Right renal cortex interstitium (tissue), 3 donors: ENCODE measurements at regions not wholly inside any gene's neighbourhood (a gene's known extent, or its start where the extent isn't known, plus 50 kb on each side); places are given as distances from the start of the nearest gene placed in this dataset.

ENCODE experiments used
- DNase-seq, 3 donors: peaks; one replicate each; pipeline ENCODE4 v3.0.0-alpha.2; 2013; ENCODE audit warnings: low read depth in 3 of 3, low spot score in 2 of 3

DNA sequence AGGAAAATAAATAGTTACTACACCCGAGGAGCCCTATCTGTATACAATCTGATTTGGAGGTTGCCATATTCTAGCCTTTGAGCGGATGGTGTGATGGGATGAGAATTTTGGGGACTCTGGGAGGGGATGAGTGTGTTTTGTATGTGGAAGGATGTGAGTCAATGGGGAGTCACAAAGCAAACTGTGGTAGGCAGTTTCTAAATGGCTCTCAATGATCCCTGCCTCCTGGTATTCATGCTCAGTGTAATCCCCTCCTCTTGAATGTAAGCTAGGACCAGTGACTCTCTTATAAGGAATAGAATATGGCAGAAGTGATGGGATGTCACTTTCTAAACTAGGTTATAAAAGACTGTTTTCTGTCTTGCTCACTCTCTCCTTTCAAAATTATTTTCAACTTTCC, 205.7 kb upstream of the RIOK2 start:
- no peak for DNase-seq

DNA sequence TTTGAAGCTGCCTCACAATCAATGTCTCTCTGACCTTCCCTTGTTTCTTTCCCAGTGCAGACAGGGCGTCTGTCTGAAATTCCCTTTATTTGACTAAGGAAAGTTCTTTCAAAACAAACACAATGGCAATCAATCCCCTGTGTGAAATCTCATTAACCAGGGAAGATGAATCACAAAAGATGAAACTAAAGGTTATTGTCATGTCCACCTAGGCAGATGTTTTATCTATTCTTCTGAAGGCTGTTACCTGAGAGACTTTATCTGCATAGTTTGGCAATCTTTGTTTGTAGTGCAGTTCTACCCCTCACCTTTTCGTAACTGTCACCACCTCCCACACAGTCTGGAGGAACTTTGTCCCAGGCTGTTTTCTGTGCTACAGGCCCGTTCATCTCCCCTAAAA, 217.5 kb upstream of the RIOK2 start:
- DNase-seq = no peak

DNA sequence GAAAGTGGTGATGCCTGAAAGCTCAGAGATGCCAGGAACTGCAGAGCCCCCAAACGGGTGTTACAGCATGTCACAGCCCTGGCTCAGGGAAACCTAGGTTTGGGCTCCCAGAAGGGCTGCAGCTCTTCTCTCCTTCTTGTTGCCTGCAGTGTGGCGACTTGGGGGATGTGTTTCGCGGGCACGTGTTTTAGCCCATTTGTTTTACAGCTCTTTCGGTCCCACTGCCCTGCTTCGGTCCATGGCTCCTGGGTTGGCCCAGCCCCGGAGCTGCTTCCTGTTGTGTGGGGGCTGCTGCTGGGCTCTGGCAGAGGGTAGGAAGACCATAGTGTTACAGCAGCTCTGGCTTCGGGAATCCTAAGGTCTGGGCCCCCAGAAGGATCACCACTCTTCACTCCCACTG, 222.9 kb upstream of the RIOK2 start:
- DNase-seq = no peak

DNA sequence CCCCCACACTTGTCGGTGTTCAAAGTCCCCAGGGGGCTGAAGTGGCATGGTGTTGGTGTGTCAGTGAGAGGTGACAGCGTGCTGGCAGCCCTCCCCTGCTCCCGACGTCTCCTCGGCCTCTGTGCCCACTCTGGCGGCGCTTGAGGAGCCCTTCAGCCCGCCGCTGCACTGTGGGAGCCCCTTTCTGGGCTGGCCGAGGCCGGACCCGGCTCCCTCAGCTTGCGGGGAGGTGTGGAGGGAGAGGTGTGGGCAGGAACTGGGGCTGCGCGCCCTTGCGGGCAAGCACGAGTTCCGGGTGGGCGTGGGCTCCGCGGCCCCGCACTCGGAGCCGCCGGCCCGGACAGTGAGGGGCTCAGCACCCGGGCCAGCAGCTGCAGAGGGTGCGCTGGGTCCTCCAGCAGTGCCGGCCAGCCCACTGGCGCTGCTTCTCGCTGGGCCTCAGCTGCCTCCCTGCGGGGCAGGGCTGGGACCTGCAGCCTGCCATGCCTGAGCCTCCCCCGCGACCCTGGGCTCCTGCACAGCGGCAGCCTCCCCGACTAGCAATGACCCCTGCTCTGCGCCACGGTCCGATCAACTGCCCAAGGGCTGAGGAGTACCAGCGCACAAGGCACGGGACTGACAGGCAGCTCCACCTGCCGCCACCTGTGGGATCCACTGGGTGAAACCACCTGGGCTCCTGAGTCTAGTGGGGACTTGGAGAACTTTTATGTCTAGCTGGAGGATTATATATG, 224.1 kb upstream of the RIOK2 start:
- no peak for DNase-seq

DNA sequence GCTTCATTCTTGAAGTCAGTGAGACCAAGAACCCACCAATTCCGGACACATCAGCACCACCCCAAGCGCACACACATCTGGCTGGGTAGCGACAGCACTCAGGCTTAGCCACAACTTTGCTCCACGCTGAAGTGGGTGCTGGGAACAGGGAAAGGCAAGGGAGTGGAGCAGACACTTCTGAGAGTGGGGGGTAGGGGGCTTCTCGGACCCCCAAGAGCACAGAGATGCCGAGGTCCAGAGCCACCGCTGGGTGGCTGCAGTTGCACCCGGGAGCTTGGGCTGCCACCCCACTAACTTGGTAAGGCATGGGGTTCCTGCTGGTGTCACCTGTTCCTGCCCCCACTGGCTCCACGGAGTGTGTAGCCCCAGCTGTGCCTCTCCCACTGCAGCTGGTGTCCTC, 225.3 kb upstream of the RIOK2 start:
- no peak for DNase-seq

DNA sequence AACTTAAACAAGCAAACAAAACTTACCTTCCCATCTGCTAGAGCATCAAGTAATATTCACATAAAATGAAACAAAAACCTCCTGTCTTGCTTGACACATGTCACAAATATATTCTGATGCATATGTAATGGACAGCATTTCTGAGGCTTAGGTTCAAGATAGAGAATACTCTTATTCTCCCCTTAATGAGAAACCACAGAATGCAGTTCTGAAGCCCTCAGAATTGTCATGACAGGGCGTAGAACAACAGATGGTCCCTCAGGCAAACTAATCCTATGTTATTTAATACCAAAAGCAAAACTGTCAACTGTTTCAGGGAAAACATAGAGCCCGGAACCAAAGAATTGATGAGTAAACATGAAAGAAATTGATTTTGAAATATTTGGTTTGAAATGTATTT, 229.9 kb upstream of the RIOK2 start:
- DNase-seq = no peak

DNA sequence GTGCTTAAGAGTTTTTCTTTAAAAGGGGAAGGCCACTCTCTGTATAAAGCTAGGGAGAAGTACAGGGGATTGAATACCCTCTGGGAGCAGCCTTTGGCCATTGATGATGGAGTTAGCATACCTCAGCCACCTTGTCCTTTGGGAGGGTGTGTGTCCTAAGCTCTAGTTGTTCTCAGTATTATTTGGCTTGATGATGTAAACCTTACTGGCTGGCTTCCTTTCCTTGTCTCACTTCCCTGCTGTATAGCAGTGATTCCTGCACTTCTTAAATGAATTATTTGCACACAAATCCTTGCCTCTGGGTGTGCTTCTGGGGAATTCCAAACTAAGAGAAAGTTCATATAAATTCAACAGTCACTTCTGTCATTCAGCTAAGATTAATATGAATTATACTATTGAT, 234.9 kb upstream of the RIOK2 start:
- DNase-seq = no peak

DNA sequence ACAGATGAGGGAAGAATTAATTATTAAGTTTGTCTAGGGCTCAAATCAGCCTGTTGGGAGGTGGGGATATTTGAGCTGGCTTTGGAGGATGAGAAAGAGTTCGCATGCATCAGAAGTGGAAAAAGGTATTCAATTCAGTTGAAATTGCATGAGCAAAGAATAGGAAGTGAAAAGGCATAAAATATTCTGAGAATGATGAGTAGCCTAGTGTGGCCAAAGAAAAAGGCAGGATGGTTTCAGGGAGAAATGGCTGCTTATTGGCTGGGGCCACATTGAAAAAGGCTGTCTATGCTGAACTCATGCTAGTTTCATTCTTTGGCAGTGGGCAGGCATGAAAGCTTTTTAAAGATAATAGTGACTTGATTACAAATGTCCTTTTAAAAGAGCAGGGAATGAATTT, 235.4 kb upstream of the RIOK2 start:
- no peak for DNase-seq

DNA sequence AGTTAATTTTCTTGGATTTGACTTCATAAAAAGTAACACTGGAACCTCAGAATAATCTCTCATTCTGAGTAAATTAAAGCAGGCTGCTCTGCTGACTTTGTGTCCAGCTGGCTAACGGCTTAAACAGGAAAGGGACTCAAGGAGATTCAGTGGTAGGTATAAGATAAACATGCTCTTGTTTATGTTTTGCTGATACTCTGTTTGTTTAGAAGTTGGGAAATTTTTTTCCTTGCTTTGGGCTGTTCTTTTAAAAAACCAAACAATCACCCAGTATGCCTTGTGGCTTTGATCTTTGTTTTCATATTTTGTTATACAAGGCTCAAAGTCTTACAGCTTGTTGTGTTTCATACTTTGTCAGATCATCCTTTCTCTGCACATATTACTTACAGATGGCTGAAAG, 237.6 kb upstream of the RIOK2 start:
- DNase-seq = no peak

DNA sequence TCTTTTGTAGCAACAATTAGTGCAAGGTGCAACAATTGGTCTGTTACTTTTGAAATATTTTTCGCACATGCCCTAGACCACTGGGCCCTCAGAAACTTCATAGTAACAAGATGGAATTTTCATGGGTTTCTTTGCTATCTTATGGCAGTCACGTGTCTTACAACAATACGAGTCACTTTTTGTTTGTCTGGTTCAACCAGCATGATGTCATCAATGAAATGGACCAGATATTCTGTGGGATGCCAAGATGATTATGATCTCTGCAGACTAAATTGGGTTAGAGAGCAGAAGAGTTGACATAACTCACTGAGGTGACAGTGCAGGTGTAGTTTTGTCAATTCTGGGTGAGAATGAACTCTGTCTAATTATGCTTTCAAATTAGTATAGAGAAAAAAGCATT, 239.6 kb upstream of the RIOK2 start:
- DNase-seq = no peak

DNA sequence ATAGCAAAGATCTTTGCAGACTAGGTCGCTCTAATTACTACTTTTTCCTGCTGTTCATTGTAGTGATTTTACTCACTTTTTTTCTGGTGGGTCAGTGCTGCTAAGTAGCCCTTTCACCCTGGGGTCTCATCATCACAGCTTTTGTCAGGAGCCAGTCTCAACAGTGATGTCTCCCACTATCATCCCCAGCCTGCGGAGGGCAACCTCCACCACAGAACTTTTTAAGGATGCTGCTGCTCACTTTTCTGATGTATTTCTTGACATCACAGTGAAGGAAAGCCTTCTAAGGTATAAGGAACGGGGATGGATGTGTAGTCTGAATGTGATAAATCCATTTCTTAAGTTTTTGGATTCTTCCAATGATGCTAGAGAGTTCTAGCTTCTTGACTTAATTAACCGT, 242.5 kb upstream of the RIOK2 start:
- no peak for DNase-seq

DNA sequence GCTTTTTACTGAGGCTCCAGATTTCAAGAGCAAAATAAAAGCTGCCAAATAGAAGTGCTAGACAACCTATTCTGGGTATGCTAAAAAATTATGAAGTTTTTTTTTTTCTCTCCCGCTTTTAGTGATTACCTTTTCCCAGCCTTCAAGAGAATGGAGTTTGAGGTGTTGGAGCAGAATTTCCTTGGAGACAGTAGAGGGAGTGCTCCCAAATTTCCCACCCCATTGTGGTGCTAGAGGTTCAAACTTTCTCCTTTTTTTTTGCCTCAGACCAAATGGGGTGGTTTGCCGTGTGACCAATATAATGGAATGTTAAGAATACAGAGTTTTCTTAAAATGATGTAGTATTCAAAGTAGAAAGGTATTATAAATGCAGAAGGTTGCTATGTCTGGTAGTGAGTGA, 244.2 kb upstream of the RIOK2 start:
- no peak for DNase-seq

DNA sequence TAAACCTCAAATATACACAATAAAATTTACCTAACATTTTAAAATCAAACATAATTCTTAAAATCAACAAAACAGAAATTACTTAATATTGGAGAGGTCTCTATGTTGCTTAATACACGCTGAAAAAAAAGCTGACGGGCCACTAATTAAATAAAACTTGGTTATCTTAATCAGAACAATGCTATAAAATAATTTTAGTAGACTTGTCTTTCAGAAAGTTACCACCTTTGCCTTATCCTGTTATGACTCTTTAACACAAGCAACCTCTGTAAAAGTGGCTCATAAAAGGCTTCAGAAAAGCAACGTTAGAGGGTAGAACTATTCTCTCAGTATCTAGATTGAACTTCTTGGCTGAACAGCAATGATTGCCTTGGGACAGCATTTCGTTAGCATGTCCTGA, 251.0 kb upstream of the RIOK2 start:
- no peak for DNase-seq

DNA sequence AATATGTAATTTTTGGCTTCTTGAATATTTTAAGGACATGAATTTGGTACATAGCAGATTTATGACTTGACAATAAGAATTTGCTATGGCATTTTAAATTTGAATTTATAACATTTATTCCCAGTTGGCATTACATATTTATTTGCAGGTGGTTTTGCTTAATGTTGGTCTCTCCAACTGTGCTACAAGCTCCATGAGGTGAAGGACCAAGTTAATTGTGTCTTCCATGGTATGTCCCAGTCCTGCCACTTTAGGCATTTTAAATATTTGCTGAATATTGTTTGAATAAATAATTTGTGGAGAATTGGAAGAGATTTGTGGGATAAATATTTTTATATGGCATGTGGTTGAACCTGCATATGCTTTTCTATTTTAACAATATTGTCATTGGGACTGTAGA, 253.4 kb upstream of the RIOK2 start:
- DNase-seq = no peak

DNA sequence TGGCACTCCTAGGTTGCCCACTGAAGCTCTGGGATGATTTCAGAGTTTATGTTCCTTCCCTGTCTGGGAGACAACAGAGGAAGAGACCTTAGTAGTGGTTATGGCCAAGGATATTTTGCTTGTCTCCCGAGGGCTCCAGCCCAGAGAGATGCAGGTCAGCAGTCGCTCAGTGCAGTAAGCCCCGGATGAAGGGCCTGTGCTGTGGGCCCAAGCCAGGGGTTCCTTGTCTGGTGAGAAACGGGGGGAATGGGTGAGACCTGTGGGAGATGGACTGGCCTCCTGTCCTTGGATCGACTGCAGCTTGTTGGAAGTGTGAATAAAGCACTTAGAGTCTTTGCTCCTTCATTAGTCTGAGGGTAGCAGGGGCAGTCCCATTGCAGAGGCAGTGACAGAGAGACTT, 260.7 kb upstream of the RIOK2 start:
- no peak for DNase-seq

DNA sequence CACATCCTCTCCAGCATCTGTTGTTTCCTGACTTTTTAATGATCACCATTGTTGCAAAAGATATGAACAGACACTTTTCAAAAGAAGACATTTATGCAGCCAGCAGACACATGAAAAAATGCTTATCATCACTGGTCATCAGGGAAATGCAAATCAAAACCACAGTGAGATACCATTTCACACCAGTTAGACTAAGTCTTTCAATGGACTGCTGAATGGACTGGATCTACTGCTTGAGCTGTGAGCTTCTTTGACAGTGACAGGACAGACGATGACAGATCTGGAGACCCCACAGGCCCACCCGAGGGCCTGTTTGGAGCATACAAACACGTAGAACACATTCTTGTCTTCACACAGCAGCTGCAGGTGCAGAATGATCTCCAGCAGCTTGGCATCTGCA, 266.1 kb upstream of the RIOK2 start:
- DNase-seq = no peak

DNA sequence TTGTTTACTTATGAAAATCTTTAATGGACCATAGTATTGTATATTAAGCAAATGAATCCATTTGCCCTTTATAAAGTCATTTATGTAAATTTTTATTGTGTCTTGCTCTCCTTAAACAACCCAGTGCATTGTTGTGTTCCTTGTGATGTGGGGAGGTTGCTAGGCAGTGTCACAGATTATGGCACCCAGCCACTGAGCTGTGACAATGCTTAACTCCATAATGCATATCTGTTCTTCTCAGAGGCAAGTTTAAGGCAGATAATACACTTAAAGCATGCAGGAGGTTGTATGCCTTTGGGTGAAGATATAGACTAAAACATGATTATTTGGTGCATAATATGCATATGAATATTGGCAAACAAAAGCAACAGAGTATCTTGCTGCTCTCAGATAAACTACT, 269.6 kb upstream of the RIOK2 start:
- peak in 1 of 3 donors; percentile 13 for DNase-seq

DNA sequence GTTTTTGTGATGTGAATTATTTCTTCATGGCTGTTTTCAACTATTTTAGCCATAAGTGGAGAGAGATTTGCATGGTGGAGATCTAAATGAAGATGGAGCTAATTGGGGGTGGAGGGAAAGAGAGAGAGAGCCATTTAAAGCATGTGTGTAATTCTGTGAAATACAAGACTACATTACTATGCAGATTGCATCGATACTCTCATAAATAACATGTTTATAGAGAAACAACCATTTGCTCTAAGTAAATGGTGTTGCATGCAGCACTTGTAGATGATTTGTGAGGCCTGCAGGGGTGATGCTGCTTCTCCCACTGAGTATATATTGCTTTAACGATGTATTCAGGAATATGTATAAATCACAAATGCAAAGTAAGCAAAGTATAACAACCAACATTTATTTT, 270.2 kb upstream of the RIOK2 start:
- no peak for DNase-seq

DNA sequence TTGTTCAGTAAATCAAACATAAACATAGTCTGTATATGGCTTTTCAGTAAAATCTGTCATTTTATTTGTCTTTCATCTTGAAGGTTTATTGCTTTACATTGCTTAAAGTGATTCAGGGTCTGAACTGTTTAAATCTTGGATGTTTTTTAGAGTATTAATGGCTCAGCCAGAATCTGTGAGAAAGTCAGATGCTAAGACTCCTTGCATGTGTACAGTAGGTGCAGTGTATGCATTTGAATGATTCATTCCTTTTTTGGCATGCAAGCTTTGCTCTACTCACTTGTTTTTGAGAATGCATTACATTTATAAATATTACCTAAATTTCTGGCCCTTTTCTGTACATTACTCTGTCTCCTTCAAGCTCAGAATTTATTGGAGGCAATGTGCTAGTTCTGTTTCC, 271.0 kb upstream of the RIOK2 start:
- no peak for DNase-seq

DNA sequence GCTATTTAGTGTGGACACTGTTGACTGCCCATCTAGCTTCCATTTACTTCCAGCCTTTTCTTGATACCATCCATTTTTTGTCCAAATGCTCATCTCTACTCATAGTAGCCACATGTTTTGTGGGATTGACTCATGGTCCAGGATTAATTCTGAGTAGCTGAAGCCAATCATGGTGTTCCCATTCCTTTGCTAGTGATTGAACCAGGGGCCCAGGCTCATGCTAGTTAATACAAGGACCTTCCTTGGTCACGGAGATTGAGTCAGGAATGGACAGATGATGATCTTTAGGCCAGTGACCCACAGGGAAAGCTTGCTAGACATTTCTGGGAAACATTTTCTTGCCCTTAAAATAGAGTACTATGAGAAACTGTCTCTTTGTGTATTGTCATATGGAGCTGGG, 272.9 kb upstream of the RIOK2 start:
- no peak for DNase-seq

DNA sequence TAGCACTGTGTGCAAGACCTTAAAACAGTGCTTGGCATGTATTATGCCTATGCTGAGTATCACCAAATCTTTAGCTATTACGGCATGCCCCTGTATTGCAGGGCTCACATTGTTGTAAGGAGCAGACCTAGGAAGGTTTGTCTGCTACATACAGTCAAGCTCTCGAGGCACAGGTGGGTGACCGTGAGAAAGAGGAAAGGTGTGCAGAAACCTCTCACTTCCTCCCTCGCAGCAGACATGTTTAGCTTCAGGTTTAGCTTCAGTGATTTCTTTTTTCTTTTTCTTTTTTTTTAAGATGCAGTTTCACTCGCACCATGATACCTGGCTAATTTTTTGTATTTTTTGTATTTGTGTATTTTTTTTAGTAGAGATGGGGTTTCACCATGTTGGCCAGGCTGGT, 275.8 kb upstream of the RIOK2 start:
- no peak for DNase-seq

DNA sequence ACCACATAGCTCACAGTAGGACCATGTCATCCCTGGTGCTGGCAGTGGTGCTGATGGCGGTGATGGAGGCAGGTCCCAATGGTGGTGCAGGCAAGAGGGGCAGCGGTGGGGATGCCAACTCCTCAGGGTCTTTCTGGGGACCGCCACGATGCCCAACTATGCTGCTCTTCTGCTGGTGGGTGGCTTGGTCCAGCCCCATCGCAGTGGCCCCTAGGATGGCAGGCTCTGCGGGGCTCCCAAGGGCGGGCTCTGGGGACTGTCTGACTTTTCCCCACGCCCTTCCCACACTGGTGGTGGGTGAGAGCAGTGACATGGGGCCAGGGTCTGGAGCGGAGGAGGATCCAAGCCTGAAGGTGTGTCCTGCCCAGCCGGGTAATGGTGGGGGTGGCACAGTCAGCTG, 288.9 kb upstream of the RIOK2 start:
- DNase-seq = no peak

DNA sequence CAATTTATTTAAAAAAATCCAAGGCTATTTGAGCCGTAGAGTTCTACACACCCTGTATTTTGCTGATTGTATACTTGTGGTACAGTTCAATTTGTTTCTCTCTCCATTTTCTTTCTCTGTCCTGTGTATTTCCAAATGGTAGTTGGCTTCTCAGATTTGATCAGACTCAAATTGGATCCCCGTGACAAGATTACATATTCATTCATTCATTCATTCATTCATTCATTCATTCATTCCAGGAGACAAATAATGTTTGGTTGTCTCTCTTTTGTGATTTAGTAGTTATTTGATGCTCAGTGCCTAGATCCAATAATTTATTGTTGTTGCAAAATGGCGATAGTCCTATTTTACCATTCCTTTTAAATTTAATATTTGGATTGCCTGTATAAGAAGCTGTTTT, 292.8 kb upstream of the RIOK2 start:
- DNase-seq = no peak
